Muscle layer of colon (tissue), 2 donors: ENCODE measurements at regions not wholly inside any gene's neighbourhood (a gene's known extent, or its start where the extent isn't known, plus 50 kb on each side); places are given as distances from the start of the nearest gene placed in this dataset.

Source experiments
- H3K27ac ChIP-seq: one replicate; pipeline ENCODE4 v1.7.0; 2013; ENCODE audit warnings: low read depth, mild to moderate bottlenecking, low read length, moderate library complexity
- H3K27me3 ChIP-seq, 2 donors: one replicate each; pipeline ENCODE4 v1.7.0; 2013; ENCODE audit warnings: low read length in 2 of 2, mild to moderate bottlenecking in 2 of 2; ENCODE audit not compliant: insufficient read depth in 2 of 2, control insufficient read depth in 1 of 2
- H3K36me3 ChIP-seq: one replicate; pipeline ENCODE4 v1.7.0; 2013; ENCODE audit warnings: mild to moderate bottlenecking, low read length; ENCODE audit not compliant: insufficient read depth
- H3K4me1 ChIP-seq: one replicate; pipeline ENCODE4 v1.7.0; 2013; ENCODE audit warnings: mild to moderate bottlenecking, low read length; ENCODE audit not compliant: insufficient read depth
- H3K4me3 ChIP-seq, 2 donors: one replicate each; pipeline ENCODE4 v1.7.0; 2013; ENCODE audit warnings: low read length in 2 of 2, low read depth in 1 of 2, mild to moderate bottlenecking in 1 of 2, moderate library complexity in 1 of 2
- H3K9ac ChIP-seq: one replicate; pipeline ENCODE4 v1.7.0; 2013; ENCODE audit warnings: low read length
- H3K9me3 ChIP-seq: one replicate; pipeline ENCODE4 v1.7.0; 2013; ENCODE audit warnings: mild to moderate bottlenecking, low read length
- donor health status: abdominal sarcoma.
- donor health status: Adenocarcinoma of cecum.

- Histone ChIP-seq H3K27me3 (no peaks in the 10 kb centered on the region), H3K9me3 (no peaks in the 10 kb centered on the region), H3K4me3 (no peak overlapping the region), H3K4me1 (no peaks in the 10 kb centered on the region), H3K9ac (no peak overlapping the region), H3K27ac (no peak overlapping the region), H3K36me3 (no peaks in the 10 kb centered on the region)
These were observed 1431.9 kb upstream of the PCDH20 start for GRCh38 chr13:62847520-62847919.

DNA sequence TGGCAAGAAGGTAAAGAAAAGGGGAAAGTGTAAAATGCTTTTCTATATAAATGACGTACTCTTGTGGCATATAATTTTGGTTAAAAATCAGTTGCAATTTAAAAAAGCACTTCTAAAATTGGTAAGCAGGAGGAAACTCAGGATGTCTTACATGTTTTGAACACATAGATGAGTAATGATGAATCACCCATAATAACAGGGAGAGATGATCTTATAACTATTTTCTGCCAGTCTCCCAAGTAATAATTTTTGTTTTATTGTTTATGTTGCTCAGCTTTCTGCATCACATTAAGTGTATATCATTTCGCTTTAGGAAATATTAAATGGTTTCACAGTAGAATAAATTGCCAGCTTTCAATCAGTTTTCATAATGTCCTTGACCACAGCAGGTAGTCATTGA lies 1430.7 kb upstream of the PCDH20 start:
- no peak overlapping the region for H3K27ac ChIP-seq
- no peaks in the 10 kb centered on the region for H3K4me1 ChIP-seq
- H3K36me3 ChIP-seq = no peaks in the 10 kb centered on the region
- H3K27me3 ChIP-seq = no peaks in the 10 kb centered on the region
- no peaks in the 10 kb centered on the region for H3K9me3 ChIP-seq
- no peak overlapping the region for H3K4me3 ChIP-seq
- no peak overlapping the region for H3K9ac ChIP-seq

DNA sequence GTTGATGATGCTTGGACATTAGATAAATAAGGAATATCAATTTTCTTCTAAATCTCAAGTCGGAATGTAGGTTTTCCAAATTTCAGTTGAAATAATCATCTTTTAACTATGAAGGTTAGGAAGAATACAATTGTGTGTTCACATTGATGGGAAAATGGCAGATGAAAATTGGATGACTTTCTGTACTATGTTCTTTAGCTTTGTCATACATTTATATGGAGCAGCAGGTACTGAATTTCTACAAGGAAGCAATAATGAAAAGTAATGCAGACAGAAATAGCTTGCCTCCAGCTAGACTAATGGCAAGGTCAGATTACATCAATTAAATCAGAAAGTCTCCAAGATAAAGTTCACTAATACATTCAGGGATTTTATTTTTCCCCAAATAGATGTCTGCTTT lies 1423.7 kb upstream of the PCDH20 start:
- Histone ChIP-seq H3K4me3 (no peak overlapping the region), H3K36me3 (no peaks in the 10 kb centered on the region), H3K27me3 (no peaks in the 10 kb centered on the region), H3K9ac (no peak overlapping the region), H3K27ac (no peak overlapping the region), H3K9me3 (no peaks in the 10 kb centered on the region), H3K4me1 (no peaks in the 10 kb centered on the region)

DNA sequence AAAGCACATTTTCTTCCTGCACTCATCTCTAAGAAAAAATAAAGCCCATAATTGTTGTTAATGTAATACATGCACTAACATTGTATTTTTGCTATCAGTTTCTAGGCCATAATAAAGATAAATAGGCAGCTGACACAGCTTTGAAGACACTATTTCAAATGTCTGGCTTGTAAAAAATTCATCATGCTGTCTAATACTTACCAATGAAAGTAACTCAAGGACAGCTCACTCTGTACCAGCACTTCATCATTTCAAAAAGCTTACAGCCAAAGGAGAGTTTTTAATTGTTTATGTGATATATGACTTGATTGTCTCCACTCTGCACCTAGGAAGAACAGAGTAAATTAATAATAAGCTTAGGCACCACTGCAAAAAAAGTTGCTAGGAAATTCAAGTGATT lies 1423.3 kb upstream of the PCDH20 start:
- no peaks in the 10 kb centered on the region for H3K27me3 ChIP-seq
- H3K9ac ChIP-seq = no peak overlapping the region
- no peak overlapping the region for H3K27ac ChIP-seq
- H3K4me1 ChIP-seq = no peaks in the 10 kb centered on the region
- H3K4me3 ChIP-seq = no peak overlapping the region
- no peaks in the 10 kb centered on the region for H3K9me3 ChIP-seq
- H3K36me3 ChIP-seq = no peaks in the 10 kb centered on the region

- no peak overlapping the region for H3K4me3 ChIP-seq
- no peak overlapping the region for H3K9ac ChIP-seq
- no peaks in the 10 kb centered on the region for H3K9me3 ChIP-seq
- H3K36me3 ChIP-seq = no peaks in the 10 kb centered on the region
- no peaks in the 10 kb centered on the region for H3K4me1 ChIP-seq
- no peak overlapping the region for H3K27ac ChIP-seq
- H3K27me3 ChIP-seq = no peaks in the 10 kb centered on the region
These were observed 1422.2 kb upstream of the PCDH20 start for GRCh38 chr13:62837895-62838294.

DNA sequence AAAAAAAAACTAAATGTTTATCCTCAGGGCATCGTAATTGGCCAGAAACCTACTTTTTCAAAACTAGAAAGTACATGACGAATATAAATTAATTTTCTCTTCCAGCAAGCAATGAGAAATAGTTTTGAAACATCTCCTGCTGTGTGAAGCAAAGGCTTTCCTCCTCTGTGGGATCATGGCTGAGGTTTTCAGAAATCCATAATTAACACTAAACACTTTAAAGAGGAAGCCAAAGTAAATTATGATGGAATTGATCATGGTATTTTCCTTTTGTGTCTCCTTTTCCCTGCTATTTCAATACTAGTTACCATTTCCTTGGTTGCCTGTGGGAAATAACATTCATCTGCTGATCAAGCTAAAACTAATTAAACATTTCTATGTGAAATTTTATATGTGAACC lies 1413.8 kb upstream of the PCDH20 start:
- no peaks in the 10 kb centered on the region for H3K9me3 ChIP-seq
- no peak overlapping the region for H3K9ac ChIP-seq
- H3K4me1 ChIP-seq = no peaks in the 10 kb centered on the region
- no peaks in the 10 kb centered on the region for H3K27me3 ChIP-seq
- no peak overlapping the region for H3K27ac ChIP-seq
- H3K4me3 ChIP-seq = no peak overlapping the region
- no peaks in the 10 kb centered on the region for H3K36me3 ChIP-seq

DNA sequence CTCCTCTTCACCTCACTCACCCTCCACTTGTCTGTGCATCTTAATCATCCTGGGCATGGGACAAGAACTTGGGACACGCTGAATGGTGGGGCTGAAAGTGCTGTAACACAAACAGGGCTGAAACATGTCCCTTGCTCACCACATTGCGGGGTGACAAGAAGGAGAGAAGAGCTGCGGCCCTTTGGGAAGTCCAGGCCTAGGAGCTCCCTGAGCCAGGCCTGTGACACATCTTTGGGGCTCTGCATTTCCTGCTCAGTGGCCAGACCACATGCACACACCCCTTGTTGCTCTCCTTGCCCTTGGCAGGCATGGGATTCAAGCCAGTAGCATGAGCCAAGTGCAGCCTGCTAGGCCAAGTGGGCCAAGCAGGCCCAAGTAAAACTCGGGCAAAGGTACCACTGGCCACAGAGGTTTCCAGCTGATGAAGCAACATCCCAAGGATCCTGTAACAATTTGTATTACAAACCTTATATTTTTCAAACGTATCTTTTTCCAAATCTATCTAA lies 1384.3 kb upstream of the PCDH20 start:
- Histone ChIP-seq H3K9me3 (no peaks in the 10 kb centered on the region), H3K36me3 (no peaks in the 10 kb centered on the region), H3K27ac (no peak overlapping the region), H3K4me3 (no peak overlapping the region), H3K4me1 (no peaks in the 10 kb centered on the region), H3K9ac (no peak overlapping the region), H3K27me3 (no peaks in the 10 kb centered on the region)

GRCh38 chr13:62799038-62799535 lies 1383.4 kb upstream of the PCDH20 start:
- no peaks in the 10 kb centered on the region for H3K36me3 ChIP-seq
- H3K9me3 ChIP-seq = no peaks in the 10 kb centered on the region
- no peak overlapping the region for H3K4me3 ChIP-seq
- H3K9ac ChIP-seq = no peak overlapping the region
- no peak overlapping the region for H3K27ac ChIP-seq
- H3K27me3 ChIP-seq = no peaks in the 10 kb centered on the region
- no peaks in the 10 kb centered on the region for H3K4me1 ChIP-seq

GRCh38 chr13:62793850-62794249 lies 1378.2 kb upstream of the PCDH20 start:
- no peaks in the 10 kb centered on the region for H3K36me3 ChIP-seq
- H3K27me3 ChIP-seq = no peaks in the 10 kb centered on the region
- H3K4me3 ChIP-seq = no peak overlapping the region
- H3K9ac ChIP-seq = no peak overlapping the region
- H3K4me1 ChIP-seq = peaks cover 6% of the 10 kb centered on the region
- H3K27ac ChIP-seq = no peak overlapping the region
- H3K9me3 ChIP-seq = no peaks in the 10 kb centered on the region

DNA sequence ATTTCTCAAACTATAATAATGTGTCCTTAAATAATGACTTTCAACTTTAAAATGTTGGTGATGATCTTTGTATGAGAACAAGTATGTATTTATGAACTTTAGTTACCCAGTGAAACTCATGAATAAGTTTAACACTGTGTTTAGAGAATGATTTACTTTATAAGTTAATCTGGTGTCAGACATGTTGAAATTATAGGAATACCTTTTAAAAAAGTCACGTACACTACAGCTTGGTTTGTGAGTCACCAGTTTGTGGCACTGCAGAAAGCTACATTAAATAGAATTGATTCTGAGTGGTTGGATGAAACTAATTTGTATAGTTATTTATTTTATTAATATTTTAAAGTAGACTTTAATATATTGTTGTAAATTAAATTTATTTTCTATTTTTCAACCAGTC lies 1366.2 kb upstream of the PCDH20 start:
- Histone ChIP-seq H3K27me3 (no peaks in the 10 kb centered on the region), H3K4me3 (no peak overlapping the region), H3K27ac (no peak overlapping the region), H3K9me3 (no peaks in the 10 kb centered on the region), H3K36me3 (no peaks in the 10 kb centered on the region), H3K4me1 (no peaks in the 10 kb centered on the region), H3K9ac (no peak overlapping the region)

GRCh38 chr13:62779161-62779560 lies 1363.5 kb upstream of the PCDH20 start:
- Histone ChIP-seq H3K4me3 (no peak overlapping the region), H3K27ac (no peak overlapping the region), H3K36me3 (no peaks in the 10 kb centered on the region), H3K4me1 (no peaks in the 10 kb centered on the region), H3K9me3 (no peaks in the 10 kb centered on the region), H3K27me3 (no peaks in the 10 kb centered on the region), H3K9ac (no peak overlapping the region)

GRCh38 chr13:62767473-62767872 lies 1351.8 kb upstream of the PCDH20 start:
- no peaks in the 10 kb centered on the region for H3K27me3 ChIP-seq
- H3K9ac ChIP-seq = no peak overlapping the region
- no peaks in the 10 kb centered on the region for H3K9me3 ChIP-seq
- H3K27ac ChIP-seq = no peak overlapping the region
- no peak overlapping the region for H3K4me3 ChIP-seq
- H3K4me1 ChIP-seq = no peaks in the 10 kb centered on the region
- no peaks in the 10 kb centered on the region for H3K36me3 ChIP-seq
